A673 (cell line): ENCODE measurements at regions not wholly inside any gene's neighbourhood (a gene's known extent, or its start where the extent isn't known, plus 50 kb on each side); places are given as distances from the start of the nearest gene placed in this dataset.

Source experiments
- BruUV-seq: library from RNA; stranded (reverse); fragments of 400-500 nt; replicated peaks from 2 replicates; lab custom pipeline; 2021; lab: Mats Ljungman, UMichigan
- CTCF ChIA-PET: fragments of 300-600 bp; sonication (Branson Sonifier 250); formaldehyde crosslinking; loops from one replicate; lab custom pipeline; 2022; ENCODE audit warnings: antibody characterized with exemption; lab: Charles Lee
- POLR2A ChIA-PET: fragments of 300-600 bp; sonication (Branson Sonifier 250); formaldehyde crosslinking; loops from one replicate; lab custom pipeline; 2022; ENCODE audit warnings: antibody characterized with exemption; ENCODE audit not compliant: low non-redundant PET; lab: Charles Lee
- DNase-seq: peaks from one replicate; pipeline ENCODE4 v3.0.0-alpha.2; 2015; ENCODE audit warnings: low spot score
- H3K27ac ChIP-seq: fragments of 200-600 bp; sonication (generic); 2 replicates; pipeline ENCODE4 v1.5.1; 2016; ENCODE audit warnings: mixed run types, low read depth, mild to moderate bottlenecking, mixed read lengths, antibody characterized with exemption, low read length; ENCODE audit not compliant: poor library complexity, severe bottlenecking
- H3K27me3 ChIP-seq: fragments of 200-600 bp; sonication (generic); replicated peaks from 2 replicates; pipeline ENCODE4 v1.6.1; 2017; ENCODE audit warnings: mixed run types, low read depth, mild to moderate bottlenecking, mixed read lengths, antibody characterized with exemption, low read length; ENCODE audit not compliant: insufficient read depth, poor library complexity
- H3K36me3 ChIP-seq: fragments of 200-600 bp; sonication (generic); 2 replicates; pipeline ENCODE4 v1.6.1; 2016; ENCODE audit warnings: mixed run types, mild to moderate bottlenecking, mixed read lengths, antibody characterized with exemption, low read length; ENCODE audit not compliant: insufficient read depth, poor library complexity, severe bottlenecking
- H3K4me1 ChIP-seq: fragments of 200-600 bp; sonication (generic); 2 replicates; pipeline ENCODE4 v1.6.1; 2017; ENCODE audit warnings: mixed run types, mild to moderate bottlenecking, mixed read lengths, antibody characterized with exemption, low read length; ENCODE audit not compliant: insufficient read depth, poor library complexity, severe bottlenecking
- H3K4me3 ChIP-seq: fragments of 200-600 bp; sonication (generic); 2 replicates; pipeline ENCODE4 v1.5.1; 2016; ENCODE audit warnings: low read depth, mixed run types, mild to moderate bottlenecking, mixed read lengths, low read length; ENCODE audit not compliant: poor library complexity, severe bottlenecking
- H3K9me3 ChIP-seq: fragments of 200-600 bp; sonication (generic); 2 replicates; pipeline ENCODE4 v1.6.1; 2016; ENCODE audit warnings: mixed run types, low read depth, mild to moderate bottlenecking, mixed read lengths, antibody characterized with exemption, low read length; ENCODE audit not compliant: poor library complexity, severe bottlenecking
- EZH2 ChIP-seq: fragments of 200-600 bp; sonication (generic); IDR thresholded peaks from 2 replicates; pipeline ENCODE4 v1.6.1; 2017; ENCODE audit warnings: borderline replicate concordance, low read depth, mild to moderate bottlenecking, mixed read lengths, antibody characterized with exemption, low read length; ENCODE audit not compliant: poor library complexity, severe bottlenecking
- intact Hi-C: fragments of 100-400 bp; cut with micrococcal nuclease; formaldehyde crosslinking; loops from one replicate; pipeline ENCODE4 v1.10.0; 2022; ENCODE audit not compliant: unreplicated experiment
- TF ChIP-seq, protein P1 (sequence below): fragments of 300-800, 200-600 bp; sonication (generic); conservative IDR thresholded peaks from 2 replicates; pipeline ENCODE4 v1.5.1; 2017; ENCODE audit warnings: low read depth, mild to moderate bottlenecking, antibody characterized with exemption, low read length, moderate library complexity, mixed read lengths

DNA sequence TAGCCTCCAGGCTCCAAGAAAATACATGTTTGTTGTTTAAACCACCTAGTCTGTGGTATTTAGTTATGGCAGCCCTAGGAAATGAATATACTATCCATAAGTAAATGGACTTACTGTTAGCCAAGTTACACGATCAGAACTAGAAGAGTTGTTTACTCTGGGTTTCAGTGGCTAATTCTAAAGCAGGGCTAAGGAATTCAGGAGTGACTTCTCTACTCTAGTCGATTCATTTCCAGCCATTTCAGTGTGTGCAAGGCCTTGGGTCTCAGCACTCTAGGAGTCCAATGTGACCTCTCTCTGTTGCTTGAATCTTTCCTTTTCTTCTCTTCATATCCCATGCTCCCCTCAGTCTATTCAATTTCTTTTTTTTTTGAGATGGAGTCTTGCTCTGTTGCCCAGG lies 66.7 kb downstream of the BHLHE40 start:
- no peak for DNase-seq
- intact Hi-C loops, result no loop called here
- BruUV-seq, result no TSS peak
- ChIA-PET CTCF (no interaction called here), POLR2A (no interaction called here)
- no peak for TF ChIP-seq EZH2
- TF ChIP-seq, protein P1, sequence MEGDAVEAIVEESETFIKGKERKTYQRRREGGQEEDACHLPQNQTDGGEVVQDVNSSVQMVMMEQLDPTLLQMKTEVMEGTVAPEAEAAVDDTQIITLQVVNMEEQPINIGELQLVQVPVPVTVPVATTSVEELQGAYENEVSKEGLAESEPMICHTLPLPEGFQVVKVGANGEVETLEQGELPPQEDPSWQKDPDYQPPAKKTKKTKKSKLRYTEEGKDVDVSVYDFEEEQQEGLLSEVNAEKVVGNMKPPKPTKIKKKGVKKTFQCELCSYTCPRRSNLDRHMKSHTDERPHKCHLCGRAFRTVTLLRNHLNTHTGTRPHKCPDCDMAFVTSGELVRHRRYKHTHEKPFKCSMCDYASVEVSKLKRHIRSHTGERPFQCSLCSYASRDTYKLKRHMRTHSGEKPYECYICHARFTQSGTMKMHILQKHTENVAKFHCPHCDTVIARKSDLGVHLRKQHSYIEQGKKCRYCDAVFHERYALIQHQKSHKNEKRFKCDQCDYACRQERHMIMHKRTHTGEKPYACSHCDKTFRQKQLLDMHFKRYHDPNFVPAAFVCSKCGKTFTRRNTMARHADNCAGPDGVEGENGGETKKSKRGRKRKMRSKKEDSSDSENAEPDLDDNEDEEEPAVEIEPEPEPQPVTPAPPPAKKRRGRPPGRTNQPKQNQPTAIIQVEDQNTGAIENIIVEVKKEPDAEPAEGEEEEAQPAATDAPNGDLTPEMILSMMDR, result no peak
- Histone ChIP-seq H3K27ac (no peak overlapping the region), H3K4me3 (no peak overlapping the region), H3K9me3 (no peaks in the 10 kb centered on the region), H3K4me1 (no peaks in the 10 kb centered on the region), H3K36me3 (no peaks in the 10 kb centered on the region), H3K27me3 (no peaks in the 10 kb centered on the region)

DNA sequence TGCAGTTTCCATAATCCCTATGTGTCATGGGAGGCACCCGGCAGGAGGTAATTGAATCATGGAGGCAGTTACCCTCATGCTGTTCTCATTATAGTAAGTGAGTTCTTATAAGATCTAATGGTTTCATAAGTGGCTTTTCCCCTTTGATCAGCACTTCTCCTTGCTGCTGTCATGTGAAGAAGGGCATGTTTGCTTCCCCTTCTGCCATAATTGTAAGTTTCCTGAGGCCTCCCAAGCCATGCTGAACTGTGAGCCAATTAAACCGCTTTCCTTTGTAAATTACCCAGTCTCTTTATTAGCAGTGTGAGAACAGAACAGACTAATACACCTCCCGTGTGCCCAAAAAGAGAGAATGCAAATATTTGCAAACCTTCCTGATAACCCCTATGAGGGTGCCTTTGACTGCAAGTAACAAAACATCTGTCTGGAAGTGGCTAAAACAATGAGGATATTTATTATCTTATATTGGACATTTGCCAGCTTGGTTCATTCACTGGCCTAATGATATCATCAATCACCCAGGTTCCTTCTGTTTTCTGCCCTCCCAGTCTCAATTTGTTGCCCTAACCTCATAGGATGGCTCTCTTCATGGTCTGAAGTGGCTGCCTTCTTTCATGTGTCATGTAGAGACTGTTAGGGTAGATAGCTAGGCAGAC lies 68.7 kb downstream of the BHLHE40 start:
- Histone ChIP-seq H3K4me1 (no peaks in the 10 kb centered on the region), H3K9me3 (no peaks in the 10 kb centered on the region), H3K27me3 (no peaks in the 10 kb centered on the region), H3K4me3 (no peak overlapping the region), H3K27ac (no peak overlapping the region), H3K36me3 (no peaks in the 10 kb centered on the region)
- POLR2A ChIA-PET, result no interaction called here
- no TSS peak for BruUV-seq
- DNase-seq, result peak; percentile 24
- intact Hi-C loops, result no loop called here
- CTCF ChIA-PET, result no interaction called here
- no peak for TF ChIP-seq EZH2
- TF ChIP-seq, protein P1, result no peak

DNA sequence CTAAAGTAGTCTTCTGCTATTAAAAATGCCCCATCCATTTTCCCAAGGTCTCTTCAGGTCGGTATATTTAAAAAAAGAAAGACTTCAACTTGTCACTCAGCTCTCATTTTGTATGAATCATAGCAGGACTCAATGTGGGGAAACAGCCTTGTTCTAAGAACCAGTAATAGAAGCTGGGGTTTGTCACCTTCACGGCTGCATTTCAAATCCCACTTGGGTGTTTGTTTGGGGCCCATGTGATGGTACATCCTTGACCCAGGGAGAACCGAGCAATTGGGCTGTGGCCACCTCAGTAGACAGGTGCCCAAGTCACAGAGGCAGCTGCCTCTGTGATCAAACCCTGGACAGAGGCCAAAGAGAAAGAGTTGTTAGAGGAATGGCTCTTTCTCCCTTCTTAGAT lies 70.3 kb upstream of the ARL8B start:
- intact Hi-C loops, result no loop called here
- Histone ChIP-seq H3K4me1 (no peaks in the 10 kb centered on the region), H3K4me3 (no peak overlapping the region), H3K27me3 (no peaks in the 10 kb centered on the region), H3K27ac (no peak overlapping the region), H3K9me3 (no peaks in the 10 kb centered on the region), H3K36me3 (no peaks in the 10 kb centered on the region)
- no peak for TF ChIP-seq EZH2
- TF ChIP-seq, protein P1, result no peak
- ChIA-PET POLR2A (interaction anchor here (0.6 kb wide), 1 partner anchor 347 kb away, joined by 4 read pairs; no protein-coding TSS in a partner anchor), CTCF (no interaction called here)
- BruUV-seq, result no TSS peak
- DNase-seq, result no peak
